ENCODE measurements at regions not wholly inside any gene's neighbourhood (a gene's known extent, or its start where the extent isn't known, plus 50 kb on each side); places are given as distances from the start of the nearest gene placed in this dataset.

DNA sequence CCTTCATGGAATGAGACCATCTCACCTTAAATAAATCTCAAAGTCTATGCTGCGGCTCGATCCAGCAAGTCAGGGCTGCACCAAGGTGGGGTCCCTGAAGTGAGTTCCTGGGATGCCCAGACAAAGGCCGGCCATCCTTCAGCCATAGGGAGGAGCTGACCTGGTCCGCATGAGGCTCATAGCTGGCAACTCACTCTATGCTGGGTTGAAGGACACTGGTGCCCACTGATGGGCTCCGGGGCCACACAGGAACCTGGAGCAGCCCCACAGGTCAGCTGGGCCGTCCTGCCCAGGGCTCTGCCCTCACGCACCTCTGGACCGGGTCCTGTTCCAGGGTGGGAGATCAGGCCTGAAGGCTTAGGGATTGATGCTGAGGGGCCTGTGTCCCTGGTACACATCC lies 1339.3 kb downstream of the TBC1D22A start:
- no peak for TF ChIP-seq CTCF (conservative IDR thresholded peaks at IDR 0.05; ENCODE audit: low read depth, low read length)
- no peak for TF ChIP-seq USF2 (IDR thresholded peaks at IDR 0.05; ENCODE audit: low read depth, low read length)
- TF ChIP-seq POLR2A (IDR thresholded peaks at IDR 0.05; ENCODE audit: low read depth, low read length), result no peak
- no peak for TF ChIP-seq CHD1 (IDR thresholded peaks at IDR 0.05; ENCODE audit: low read depth, low read length)
- no peak for TF ChIP-seq ELK1 (IDR thresholded peaks at IDR 0.05; ENCODE audit: borderline replicate concordance, low read depth, low read length)
- TF ChIP-seq RAD21 (IDR thresholded peaks at IDR 0.05; ENCODE audit: low read length), result no peak
- no peak for TF ChIP-seq RCOR1 (IDR thresholded peaks at IDR 0.05; ENCODE audit: insufficient replicate concordance, low read length)

All from IMR-90 (cell line).